GM12878 (cell line): ENCODE measurements at regions not wholly inside any gene's neighbourhood (a gene's known extent, or its start where the extent isn't known, plus 50 kb on each side); places are given as distances from the start of the nearest gene placed in this dataset.

Experiments
- ATAC-seq: fragments of 200-7000 bp; cut with Tn5 transposase; 3 replicates; pipeline ENCODE4 v1.9.1; 2020; ENCODE audit warnings: mild to moderate bottlenecking, moderate library complexity
- BruUV-seq: library from RNA; stranded (reverse); fragments of 400-500 nt; replicated peaks from 2 replicates; lab custom pipeline; 2021; lab: Mats Ljungman, UMichigan
- CTCF ChIA-PET: fragments of 300-600 bp; sonication (Branson Sonifier 250); formaldehyde crosslinking; extraction: SDS; loops from one replicate; lab custom pipeline; 2021; ENCODE audit warnings: inconsistent platforms; lab: Yijun Ruan, JAX
- POLR2A ChIA-PET: fragments of 350-600 bp; formaldehyde crosslinking; extraction: SDS; loops from one replicate; lab custom pipeline; 2021; ENCODE audit warnings: inconsistent platforms; lab: Charles Lee
- RAD21 ChIA-PET: fragments of 300-600 bp; sonication (Branson Sonifier 250); formaldehyde crosslinking; loops from one replicate; lab custom pipeline; 2023; ENCODE audit warnings: antibody characterized with exemption; ENCODE audit not compliant: unreplicated experiment; lab: Charles Lee
- SMC1A ChIA-PET: fragments of 300-600 bp; sonication (Branson Sonifier 250); formaldehyde crosslinking; loops from one replicate; lab custom pipeline; 2023; ENCODE audit not compliant: unreplicated experiment, uncharacterized antibody; lab: Charles Lee
- DNase-seq: peaks from one replicate; pipeline ENCODE4 v3.0.0-alpha.2; 2011; ENCODE audit warnings: low read depth, low spot score
- FAIRE-seq: peaks from 3 replicates; lab custom pipeline; 2011; peaks lifted over from hg19 to GRCh38; lab: Jason Lieb, UNC
- H2AFZ ChIP-seq: 2 replicates; pipeline ENCODE4 v1.6.0; 2011; ENCODE audit warnings: low read depth, low read length, control low read depth; ENCODE audit not compliant: control insufficient read depth
- H3K27ac ChIP-seq: 2 replicates; pipeline ENCODE4 v1.5.1; 2011; ENCODE audit warnings: control low read depth; ENCODE audit not compliant: control insufficient read depth, insufficient read depth
- H3K27me3 ChIP-seq, 2 experiments: replicated peaks in 1 of 2; 2 replicates each; pipeline versions ENCODE4 v1.6.0 to v1.6.1; 2011; ENCODE audit warnings: low read length in 1 of 2; ENCODE audit not compliant: control insufficient read depth in 2 of 2, insufficient read depth in 2 of 2
- H3K36me3 ChIP-seq, 2 experiments: 2 replicates each; pipeline ENCODE4 v1.5.1; 2011; ENCODE audit warnings: low read length in 1 of 2; ENCODE audit not compliant: control insufficient read depth in 2 of 2, insufficient read depth in 2 of 2
- H3K4me1 ChIP-seq: 2 replicates; pipeline ENCODE4 v1.6.1; 2011; ENCODE audit warnings: mild to moderate bottlenecking, low read length, moderate library complexity, mixed read lengths; ENCODE audit not compliant: control insufficient read depth, insufficient read depth
- H3K4me2 ChIP-seq: 2 replicates; pipeline ENCODE4 v1.6.0; 2011; ENCODE audit warnings: control low read depth; ENCODE audit not compliant: control insufficient read depth, insufficient read depth
- H3K4me3 ChIP-seq: fragments of 200-600 bp; sonication (generic); 2 replicates; pipeline ENCODE4 v1.5.1; 2016
- H3K79me2 ChIP-seq: 2 replicates; pipeline ENCODE4 v1.6.0; 2011; ENCODE audit warnings: low read length; ENCODE audit not compliant: control insufficient read depth, insufficient read depth
- H3K9ac ChIP-seq: 2 replicates; pipeline ENCODE4 v1.8.0; 2011; ENCODE audit warnings: low read length, control low read depth, mixed read lengths; ENCODE audit not compliant: control insufficient read depth, insufficient read depth
- H3K9me3 ChIP-seq: replicated peaks from 3 replicates; pipeline ENCODE4 v1.5.1; 2011; ENCODE audit warnings: mild to moderate bottlenecking, low read length; ENCODE audit not compliant: control insufficient read depth, insufficient read depth
- H4K20me1 ChIP-seq: 2 replicates; pipeline ENCODE4 v1.6.0; 2011; ENCODE audit not compliant: control insufficient read depth, insufficient read depth
- BCLAF1 ChIP-seq: fragments of 450-650 bp; IDR thresholded peaks from 2 replicates; pipeline ENCODE4 v1.6.1; 2017; ENCODE audit warnings: antibody characterized with exemption, mild to moderate bottlenecking, moderate library complexity
- CTCF ChIP-seq, 3 experiments: IDR thresholded peaks in 2 of 3; conservative IDR thresholded peaks in 1 of 3; 2 replicates each; pipeline ENCODE4 v1.5.1; 2011; ENCODE audit warnings: low read depth in 3 of 3, low read length in 3 of 3, mild to moderate bottlenecking in 3 of 3, control low read depth in 2 of 3, moderate library complexity in 2 of 3, inconsistent platforms in 1 of 3, mixed read lengths in 1 of 3; ENCODE audit not compliant: control insufficient read depth in 2 of 3, insufficient read depth in 1 of 3; ENCODE audit errors: extremely low read depth in 1 of 3
- EZH2 ChIP-seq: IDR thresholded peaks from 2 replicates; pipeline ENCODE4 v1.6.1; 2012; ENCODE audit warnings: low read depth, mild to moderate bottlenecking, control low read depth, inconsistent platforms, low read length, borderline replicate concordance; ENCODE audit not compliant: control insufficient read depth
- HDGF ChIP-seq: fragments of 450-650 bp; IDR thresholded peaks from 2 replicates; pipeline ENCODE4 v1.6.1; 2016; ENCODE audit warnings: antibody characterized with exemption
- KLF5 ChIP-seq: fragments of 450-650 bp; IDR thresholded peaks from 2 replicates; pipeline ENCODE4 v1.6.1; 2014; ENCODE audit warnings: mild to moderate bottlenecking; ENCODE audit not compliant: partially characterized antibody
- MXI1 ChIP-seq: fragments of 150-350 bp; IDR thresholded peaks from 2 replicates; pipeline ENCODE4 v1.6.1; 2011; ENCODE audit warnings: low read depth, mild to moderate bottlenecking, inconsistent platforms, low read length, improper control_type of control experiment
- PBX3 ChIP-seq: IDR thresholded peaks from 2 replicates; pipeline ENCODE4 v1.6.1; 2011; ENCODE audit warnings: mild to moderate bottlenecking, low read depth, low read length, moderate library complexity; ENCODE audit not compliant: insufficient replicate concordance
- ZNF24 ChIP-seq: fragments of 450-650 bp; IDR thresholded peaks from 2 replicates; pipeline ENCODE4 v1.6.1; 2017; ENCODE audit warnings: antibody characterized with exemption, mild to moderate bottlenecking
- ZNF274 ChIP-seq: IDR thresholded peaks from one replicate; pipeline ENCODE4 v1.8.0; 2011; ENCODE audit not compliant: insufficient read length, insufficient read depth
- WGBS: methylation state at CpG from one replicate; pipeline ENCODE4 v1.1.6; 2016; ENCODE audit warnings: low lambda C conversion rate; ENCODE audit not compliant: insufficient replicate concordance, insufficient coverage; ENCODE audit errors: missing lambda C conversion rate; 5-methylcytosine and 5-hydroxymethylcytosine counted together
- in situ Hi-C: fragments of 300-500 bp; cut with MboI; formaldehyde crosslinking; loops from 9 replicates; pipeline ENCODE4 v1.14.3; 2018; ENCODE audit warnings: mixed read lengths
- intact Hi-C: fragments of 100-400 bp; cut with micrococcal nuclease; formaldehyde crosslinking; loops from one replicate; pipeline ENCODE4 v1.14.2; 2022; ENCODE audit not compliant: unreplicated experiment

- no peaks in the 10 kb centered on the region; the same call in 2 of the 3 replicates for H3K9me3 ChIP-seq
- no peak overlapping the region for H3K4me3 ChIP-seq
- H3K27ac ChIP-seq, result no peak overlapping the region
- H3K9ac ChIP-seq, result no peak overlapping the region
- POLR2A ChIA-PET, result no interaction called here
- CTCF ChIA-PET, result no interaction called here
- H3K4me1 ChIP-seq, result no peaks in the 10 kb centered on the region
- no TSS peak for BruUV-seq
- ATAC-seq (no peak), FAIRE-seq (no peak), DNase-seq (no peak)
- in situ Hi-C loops (no loop called here), intact Hi-C loops (no loop called here)
- TF ChIP-seq ZNF24 (peak; percentile 41; the same call in 1 of the 2 replicates), PBX3 (no peak)
- RAD21 ChIA-PET, result no interaction called here
- H3K4me2 ChIP-seq, result no peak overlapping the region
- H2AFZ ChIP-seq, result no peak overlapping the region
- 19% methylated on average over 3 of the region's 3 CpGs for WGBS
- no peaks in the 10 kb centered on the region for H4K20me1 ChIP-seq
- no peaks in the 10 kb centered on the region for H3K36me3 ChIP-seq
- H3K79me2 ChIP-seq, result no peaks in the 10 kb centered on the region
- SMC1A ChIA-PET, result interaction anchor here (1.2 kb wide), 1 partner anchor 80 kb away, joined by 3 read pairs; no protein-coding TSS in a partner anchor
- H3K27me3 ChIP-seq, result no peaks in the 10 kb centered on the region; a peak in 1 of 4 replicates
Observed at GRCh38 chr3:135393159-135393558, 572.4 kb upstream of the PPP2R3A start.

GRCh38 chr3:135393898-135394525, 571.5 kb upstream of the PPP2R3A start:
- Histone ChIP-seq H3K4me2 (no peak overlapping the region), H3K27me3 (no peaks in the 10 kb centered on the region; a peak in 1 of 4 replicates), H3K4me3 (no peak overlapping the region), H2AFZ (no peak overlapping the region), H3K4me1 (no peaks in the 10 kb centered on the region), H3K36me3 (no peaks in the 10 kb centered on the region), H4K20me1 (no peaks in the 10 kb centered on the region), H3K9me3 (no peaks in the 10 kb centered on the region; the same call in 2 of the 3 replicates), H3K79me2 (no peaks in the 10 kb centered on the region), H3K9ac (no peak overlapping the region), H3K27ac (no peak overlapping the region)
- FAIRE-seq (no peak), ATAC-seq (no peak), DNase-seq (no peak)
- intact Hi-C loops (no loop called here), in situ Hi-C loops (no loop called here)
- BruUV-seq, result no TSS peak
- POLR2A ChIA-PET, result no interaction called here
- WGBS, result 2% methylated on average over 4 of the region's 4 CpGs
- RAD21 ChIA-PET, result no interaction called here
- SMC1A ChIA-PET, result no interaction called here
- CTCF ChIA-PET, result no interaction called here
- TF ChIP-seq EZH2 (no peak), CTCF (IDR thresholded peaks at IDR 0.05 in 2 of 3, conservative IDR thresholded peaks at IDR 0.05 in 1 of 3; ENCODE audit: control insufficient read depth in 2 of 3, extremely low read depth in 1 of 3, insufficient read depth in 1 of 3, low read depth in 3 of 3, low read length in 3 of 3) (no peak), MXI1 (no peak), ZNF274 (no peak), KLF5 (no peak), HDGF (no peak), BCLAF1 (no peak)
